B cell (primary cell): ENCODE measurements at regions not wholly inside any gene's neighbourhood (a gene's known extent, or its start where the extent isn't known, plus 50 kb on each side); places are given as distances from the start of the nearest gene placed in this dataset.

Source experiments
- ATAC-seq: fragments of 200-7000 bp; cut with Tn5 transposase; one replicate; pipeline ENCODE4 v1.10.0; 2021; ENCODE audit warnings: low read depth, mild to moderate bottlenecking, moderate number of reproducible peaks, moderate library complexity
- CTCF ChIA-PET: fragments of 350-600 bp; sonication (Branson Sonifier 250); formaldehyde crosslinking; loops from one replicate; lab custom pipeline; 2021; ENCODE audit warnings: antibody characterized with exemption, inconsistent platforms; lab: Charles Lee
- POLR2A ChIA-PET: fragments of 350-600 bp; sonication (Branson Sonifier 250); formaldehyde crosslinking; loops from one replicate; lab custom pipeline; 2021; ENCODE audit warnings: antibody characterized with exemption; lab: Charles Lee
- DNase-seq: peaks from one replicate; pipeline ENCODE4 v3.0.0; 2013
- H2AFZ ChIP-seq: 2 replicates; pipeline ENCODE4 v1.6.1; 2012; ENCODE audit warnings: mild to moderate bottlenecking, low read depth, low read length; ENCODE audit not compliant: insufficient read depth, poor library complexity, severe bottlenecking
- H3K27ac ChIP-seq, 2 donors: 1 replicate in 1 of 2; 2 replicates in 1 of 2; pipeline ENCODE4 v1.5.1; 2012 to 2013; ENCODE audit warnings: low read length in 2 of 2, mild to moderate bottlenecking in 2 of 2, moderate library complexity in 1 of 2
- H3K27me3 ChIP-seq, 4 experiments: fragments of 200-600 bp in 1 of 4; sonication (generic) in 1 of 4; replicated peaks in 1 of 4; 1 replicate in 2 of 4; 2 replicates in 2 of 4; pipeline versions ENCODE4 v1.6.1 to v1.7.0; 2013 to 2016; ENCODE audit warnings: low read length in 3 of 4, mild to moderate bottlenecking in 2 of 4, mixed read lengths in 1 of 4, moderate library complexity in 1 of 4; ENCODE audit not compliant: insufficient read depth in 4 of 4, control insufficient read depth in 3 of 4; ENCODE audit errors: control extremely low read depth in 1 of 4
- H3K36me3 ChIP-seq, 2 experiments: replicated peaks in 1 of 2; 1 replicate in 1 of 2; 2 replicates in 1 of 2; pipeline versions ENCODE4 v1.6.1 to v1.7.1; 2013; ENCODE audit warnings: low read length in 1 of 2; ENCODE audit not compliant: insufficient read depth in 2 of 2, control insufficient read depth in 1 of 2; ENCODE audit errors: control extremely low read depth in 1 of 2, extremely low read depth in 1 of 2
- H3K4me1 ChIP-seq, 2 donors: fragments of 200-600 bp in 1 of 2; sonication (generic) in 1 of 2; 1 replicate in 1 of 2; 2 replicates in 1 of 2; pipeline versions ENCODE4 v1.5.1 to v1.6.1; 2013 to 2017; ENCODE audit warnings: low read length in 2 of 2; ENCODE audit not compliant: control insufficient read depth in 2 of 2, insufficient read depth in 2 of 2
- H3K4me2 ChIP-seq: replicated peaks from 2 replicates; pipeline ENCODE3; 2012; ENCODE audit warnings: mild to moderate bottlenecking, low read depth, low read length; ENCODE audit not compliant: poor library complexity, severe bottlenecking
- H3K4me3 ChIP-seq, 5 experiments: fragments of 200-600 bp in 1 of 5; sonication (generic) in 1 of 5; 1 replicate in 3 of 5; 2 replicates in 2 of 5; pipeline versions ENCODE4 v1.5.1 to v1.7.0; 2011 to 2016; ENCODE audit warnings: low read length in 4 of 5, mild to moderate bottlenecking in 4 of 5, low read depth in 2 of 5, control low read depth in 1 of 5, moderate library complexity in 1 of 5; ENCODE audit not compliant: insufficient read depth in 1 of 5; ENCODE audit errors: control extremely low read depth in 1 of 5, extremely low read depth in 1 of 5
- H3K79me2 ChIP-seq: fragments of 200-600 bp; sonication (generic); one replicate; pipeline ENCODE4 v1.6.0; 2016; ENCODE audit warnings: low read length; ENCODE audit not compliant: control insufficient read depth, insufficient read depth
- H3K9ac ChIP-seq: fragments of 200-600 bp; sonication (generic); 2 replicates; pipeline ENCODE4 v1.6.1; 2017; ENCODE audit warnings: mild to moderate bottlenecking, low read length, moderate library complexity
- H3K9me3 ChIP-seq, 3 donors: one replicate each; pipeline versions ENCODE4 v1.6.1 to v1.7.1; 2013; ENCODE audit warnings: low read length in 2 of 3; ENCODE audit not compliant: control insufficient read depth in 2 of 3, insufficient read depth in 1 of 3; ENCODE audit errors: control extremely low read depth in 1 of 3
- H4K20me1 ChIP-seq: 2 replicates; pipeline ENCODE4 v1.6.0; 2012; ENCODE audit warnings: mild to moderate bottlenecking, low read length; ENCODE audit not compliant: insufficient read depth, control insufficient read depth, poor library complexity, severe bottlenecking
- H3K27ac Mint-ChIP-seq: one replicate; pipeline ENCODE4 v1.8.0; 2021; ENCODE audit warnings: mixed read lengths
- H3K27me3 Mint-ChIP-seq: one replicate; pipeline ENCODE4 v1.8.0; 2021; ENCODE audit warnings: mixed read lengths
- H3K4me1 Mint-ChIP-seq: one replicate; pipeline ENCODE4 v1.8.0; 2021; ENCODE audit warnings: mixed read lengths
- H3K4me3 Mint-ChIP-seq: one replicate; pipeline ENCODE4 v1.8.0; 2021; ENCODE audit warnings: mixed read lengths
- H3K9me3 Mint-ChIP-seq: one replicate; pipeline ENCODE4 v1.8.0; 2022; ENCODE audit warnings: mixed read lengths; ENCODE audit not compliant: insufficient read depth
- CTCF ChIP-seq: fragments of 200-600 bp; IDR thresholded peaks from one replicate; pipeline ENCODE4 v1.8.0; 2022; ENCODE audit warnings: antibody characterized with exemption, mild to moderate bottlenecking
- EZH2 ChIP-seq: IDR thresholded peaks from 2 replicates; pipeline ENCODE4 v1.6.1; 2012; ENCODE audit warnings: borderline replicate concordance, low read depth, mild to moderate bottlenecking, moderate library complexity, low read length; ENCODE audit not compliant: insufficient read depth, poor library complexity, severe bottlenecking
- WGBS: methylation state at CpG from one replicate; pipeline ENCODE4 v1.1.5; 2013; ENCODE audit warnings: missing lambda C conversion rate; ENCODE audit not compliant: insufficient coverage; 5-methylcytosine and 5-hydroxymethylcytosine counted together
- intact Hi-C: fragments of 100-400 bp; cut with micrococcal nuclease; formaldehyde crosslinking; loops from one replicate; pipeline ENCODE4 v1.10.0; 2022

- WGBS: 78% methylated on average over 8 of the region's 12 CpGs
- H3K27me3 Mint-ChIP-seq: peaks cover 2% of the 10 kb centered on the region
- CTCF ChIA-PET: no interaction called here
Observed at GRCh38 chr16:73179705-73180331, 131.9 kb upstream of the ZFHX3 start.

More at GRCh38 chr16:73179705-73180331, 131.9 kb upstream of the ZFHX3 start:
- ATAC-seq (no peak), DNase-seq (no peak)
- Histone ChIP-seq H3K27ac (no peak overlapping the region), H3K9ac (no peak overlapping the region), H4K20me1 (no peaks in the 10 kb centered on the region), H3K4me3 (no peak overlapping the region), H3K79me2 (no peaks in the 10 kb centered on the region), H2AFZ (no peak overlapping the region), H3K9me3 (no peaks in the 10 kb centered on the region), H3K27me3 (no peaks in the 10 kb centered on the region), H3K4me1 (no peaks in the 10 kb centered on the region), H3K4me2 (no peak overlapping the region), H3K36me3 (no peaks in the 10 kb centered on the region)
- Mint-ChIP-seq H3K9me3 (no peaks in the 10 kb centered on the region), H3K27ac (no peak overlapping the region), H3K4me1 (no peaks in the 10 kb centered on the region), H3K4me3 (no peak overlapping the region)
- TF ChIP-seq CTCF (no peak), EZH2 (no peak)
- POLR2A ChIA-PET: no interaction called here
- intact Hi-C loops: no loop called here
